HG03469 (cell line): ENCODE measurements at regions not wholly inside any gene's neighbourhood (a gene's known extent, or its start where the extent isn't known, plus 50 kb on each side); places are given as distances from the start of the nearest gene placed in this dataset.
"Not testable (repeated sequence)": the region's sequence is repeated elsewhere in the genome, so short reads cannot be mapped to it uniquely, and the experiment has no call there.

Experiments used
- ATAC-seq: cut with Tn5 transposase; IDR thresholded peaks from one replicate; pipeline ENCODE4 v1.9.1; 2021; ENCODE audit warnings: mild to moderate bottlenecking, moderate library complexity, moderate number of reproducible peaks; ENCODE audit not compliant: unreplicated experiment

DNA sequence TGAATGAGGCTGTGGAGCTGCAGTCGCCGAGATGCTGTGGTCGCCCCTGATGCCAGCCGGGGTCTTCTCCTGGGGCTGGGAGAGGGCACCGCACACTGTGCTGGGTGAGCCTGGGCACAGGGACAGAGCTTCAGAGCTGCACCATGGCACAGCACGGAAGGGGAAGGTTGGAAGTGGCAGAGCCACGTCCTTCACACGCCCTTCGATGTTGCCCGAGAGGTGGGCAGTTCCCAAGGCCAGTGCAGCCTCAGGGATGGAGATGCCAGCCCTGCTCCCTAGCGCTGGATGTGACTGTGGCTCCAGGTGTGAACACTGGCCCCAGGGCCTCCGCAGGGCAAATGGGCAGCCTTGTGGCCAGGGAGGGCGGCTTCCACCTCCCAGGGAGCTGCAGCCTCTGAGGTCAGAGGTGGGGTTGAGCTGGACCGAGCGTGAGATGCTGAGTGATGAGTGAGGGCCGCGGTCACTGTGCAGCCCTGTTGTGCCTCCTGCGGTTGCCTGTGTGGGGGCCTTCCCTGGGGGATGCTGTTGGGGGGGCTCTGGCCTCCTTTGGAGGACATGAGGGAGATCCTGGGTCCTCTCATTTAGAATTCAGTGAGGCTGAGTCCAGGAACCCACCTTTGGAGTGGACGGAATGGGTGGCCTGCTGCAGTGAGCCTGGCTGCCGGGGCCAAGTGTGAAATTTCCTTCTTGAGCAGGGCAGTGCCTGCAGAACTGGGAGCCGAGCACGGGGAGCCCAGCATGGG is 1090.0 kb downstream of the BRD1 start:
- no peak for ATAC-seq

DNA sequence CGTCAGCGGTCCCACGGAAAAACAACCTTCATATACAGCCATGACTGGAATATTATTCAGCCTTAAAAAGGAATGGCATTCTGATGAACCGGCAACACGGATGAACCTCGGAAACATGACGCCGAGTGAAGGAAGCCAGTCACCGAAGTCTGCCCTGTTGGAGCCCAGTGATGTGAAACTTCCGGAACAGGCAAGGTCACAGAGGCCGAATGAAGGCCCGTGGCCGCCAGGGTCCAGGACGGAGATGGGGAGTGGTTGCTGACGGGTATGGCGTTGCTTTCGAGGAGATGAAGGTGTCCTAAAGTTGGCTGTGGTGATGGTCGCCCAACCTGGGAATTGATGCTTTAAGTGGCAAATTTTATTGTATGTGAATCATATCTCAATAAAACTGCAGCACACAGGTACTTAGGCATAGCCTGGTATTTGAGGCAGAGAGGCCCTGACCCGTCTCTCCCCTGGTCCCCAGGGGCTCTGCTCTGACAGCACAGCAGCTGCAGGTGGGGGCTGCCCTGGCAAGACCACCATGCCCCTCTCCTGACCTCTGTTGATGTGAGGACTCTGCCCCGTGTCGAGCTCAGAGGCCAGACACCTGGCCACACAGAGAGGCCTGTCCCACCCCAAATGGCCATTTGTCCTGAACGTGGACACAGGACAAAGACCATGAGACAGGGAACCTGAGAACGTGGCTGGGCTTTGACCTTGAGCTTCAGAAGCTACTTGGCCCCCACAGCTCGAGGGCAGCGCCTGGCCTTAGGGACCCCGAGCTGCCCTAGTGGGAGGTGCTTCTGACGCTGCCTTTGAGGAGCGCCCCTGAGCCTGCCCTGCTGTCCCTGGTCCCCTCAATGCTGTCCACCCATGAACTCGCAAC is 1090.8 kb downstream of the BRD1 start:
- no peak for ATAC-seq

DNA sequence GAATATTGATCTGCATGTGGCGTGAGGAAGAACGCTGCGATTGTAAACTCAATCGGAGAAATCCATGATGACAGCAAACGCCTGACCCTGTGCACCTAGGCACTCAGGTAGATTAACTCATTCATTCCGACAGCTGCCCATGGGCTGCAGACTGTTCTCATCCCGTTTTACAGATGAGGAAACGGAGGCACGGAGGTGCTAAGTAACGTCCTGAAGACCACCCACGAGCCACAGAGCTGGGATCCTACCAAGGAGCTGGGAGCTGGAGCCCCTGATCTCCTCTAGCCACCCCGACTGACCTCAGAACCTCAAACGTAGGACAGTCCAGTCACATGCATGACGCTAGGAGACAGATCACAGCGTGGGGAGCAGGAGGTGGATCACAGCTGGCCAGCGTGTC is 1092.7 kb downstream of the BRD1 start:
- ATAC-seq, result no peak

DNA sequence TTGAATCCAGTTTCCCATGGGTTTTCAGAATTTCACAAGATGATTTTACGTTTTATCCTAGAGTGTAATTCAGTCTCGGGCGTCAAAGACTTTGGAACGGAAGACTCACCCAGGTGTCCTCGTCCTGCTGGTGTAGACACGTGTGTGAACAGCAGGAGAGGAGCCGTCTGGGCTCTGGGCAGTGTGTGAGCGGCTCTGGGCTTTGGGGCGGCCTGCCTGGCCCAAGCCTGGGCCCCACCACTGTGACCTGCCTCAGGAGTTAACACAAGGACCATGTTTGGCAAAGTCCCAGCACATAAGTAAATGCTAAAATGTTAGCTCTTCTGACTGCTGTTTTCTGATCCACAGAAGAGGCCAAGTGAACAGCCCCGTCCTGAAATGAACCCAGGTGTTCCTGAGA is 1093.3 kb downstream of the BRD1 start:
- no peak for ATAC-seq

DNA sequence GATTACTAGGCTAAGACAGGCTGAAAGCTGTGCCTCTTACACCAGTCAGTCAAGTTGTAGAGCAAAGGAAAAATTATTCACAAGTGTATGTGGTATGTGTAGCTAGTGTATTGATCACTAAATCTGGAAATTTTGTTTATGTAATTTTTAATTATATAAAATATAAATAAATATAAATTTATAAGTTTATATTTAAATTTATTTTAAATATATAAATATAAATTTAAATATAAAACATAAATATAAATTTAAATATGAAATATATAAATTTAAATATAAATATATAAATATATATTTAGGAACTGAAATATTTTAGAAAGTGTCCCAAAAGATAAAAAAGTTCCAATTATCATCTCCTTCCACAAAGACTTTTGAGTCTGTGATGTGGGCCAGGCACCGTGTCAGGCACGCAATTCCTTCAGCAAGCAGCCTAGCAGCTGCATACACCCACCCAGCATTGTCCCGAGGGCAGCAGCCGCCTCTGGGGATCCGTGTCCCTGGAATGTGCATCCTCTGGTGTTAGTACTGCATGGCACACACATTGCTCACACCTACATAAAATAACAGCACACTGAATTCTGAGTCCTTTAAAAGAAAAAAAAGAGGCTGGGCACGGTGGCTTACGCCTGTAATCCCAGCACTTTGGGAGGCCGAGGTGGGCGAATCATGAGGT is 1098.0 kb downstream of the BRD1 start:
- no peak for ATAC-seq

DNA sequence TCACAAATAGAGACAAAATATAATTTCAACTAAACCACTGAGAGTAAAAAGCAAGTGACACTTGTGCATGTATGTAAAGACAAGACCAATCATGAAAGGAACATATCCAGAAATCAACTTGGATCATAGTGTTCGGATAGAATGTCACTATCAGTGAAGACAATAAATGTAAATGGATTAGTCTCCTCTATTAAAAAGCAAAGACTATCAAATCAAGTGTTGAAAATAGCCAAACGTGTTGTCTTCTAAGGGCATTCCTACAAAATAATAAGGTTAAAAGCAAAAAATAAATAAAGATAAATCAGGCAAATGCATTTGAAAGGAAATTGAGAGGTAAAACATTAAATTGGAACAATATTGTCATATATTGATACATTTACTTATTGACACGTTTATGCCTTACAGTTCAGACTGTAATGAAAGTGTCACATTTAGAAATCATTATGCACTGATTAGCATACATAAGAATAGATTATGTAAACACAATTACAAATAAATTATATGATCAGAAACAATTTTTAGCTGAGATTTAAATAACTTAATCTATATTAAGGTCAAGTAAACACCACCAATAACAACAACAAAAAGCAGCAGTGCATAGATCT is 1100.1 kb downstream of the BRD1 start:
- ATAC-seq, result no peak

DNA sequence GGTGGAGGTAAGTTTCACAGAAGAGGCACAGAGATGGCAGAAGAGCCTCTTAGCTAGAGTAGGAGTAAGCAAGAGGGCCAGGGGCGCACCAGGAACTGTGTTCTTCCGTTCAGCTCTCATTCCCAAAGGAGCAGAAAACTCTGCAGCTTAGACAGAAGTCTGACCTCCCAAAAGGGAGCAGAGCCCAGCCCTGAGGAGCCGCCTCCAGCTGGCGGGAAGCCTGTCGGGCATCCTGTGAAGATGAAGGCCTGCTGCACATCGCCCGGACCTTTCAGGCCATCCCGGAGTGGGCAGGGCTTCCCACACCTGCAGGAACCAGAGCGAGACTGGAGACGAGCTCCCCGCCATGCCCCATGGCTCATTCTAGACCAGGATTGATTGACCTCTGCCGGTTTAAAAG is 1102.8 kb downstream of the BRD1 start:
- no peak for ATAC-seq

DNA sequence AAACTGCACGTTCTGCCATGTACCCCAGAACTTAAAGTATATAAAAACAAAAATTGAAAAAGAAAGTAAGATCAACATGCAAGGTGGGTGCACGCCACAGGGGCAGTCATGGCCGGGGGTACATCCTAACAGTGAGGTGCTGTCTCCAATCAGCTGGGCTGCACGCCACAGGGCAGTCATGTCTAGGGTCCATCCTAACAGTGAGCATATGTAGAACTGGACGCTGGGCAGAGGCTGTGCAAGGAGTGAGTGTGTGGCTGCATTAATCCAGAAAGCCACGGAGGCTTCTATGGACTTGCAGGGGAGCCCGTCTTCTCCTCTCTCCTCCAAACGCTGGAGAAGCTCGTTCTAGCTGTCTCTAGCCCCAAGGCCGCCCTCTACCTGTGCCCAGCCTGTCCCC is 1105.0 kb downstream of the BRD1 start:
- ATAC-seq, result no peak

DNA sequence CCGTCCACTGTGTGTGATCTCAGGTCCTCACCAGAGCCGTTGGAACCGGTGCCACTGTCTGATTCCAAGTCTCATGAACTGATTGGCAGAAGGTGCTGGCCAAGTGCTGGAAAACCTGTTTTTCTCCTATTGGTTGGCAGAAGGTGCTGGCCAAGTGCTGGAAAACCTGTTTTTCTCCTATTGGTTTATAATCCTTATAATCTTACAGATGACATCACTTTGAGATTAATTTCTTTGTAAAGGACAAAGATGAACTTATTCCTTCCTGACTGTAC is 1106.3 kb downstream of the BRD1 start:
- no peak for ATAC-seq

DNA sequence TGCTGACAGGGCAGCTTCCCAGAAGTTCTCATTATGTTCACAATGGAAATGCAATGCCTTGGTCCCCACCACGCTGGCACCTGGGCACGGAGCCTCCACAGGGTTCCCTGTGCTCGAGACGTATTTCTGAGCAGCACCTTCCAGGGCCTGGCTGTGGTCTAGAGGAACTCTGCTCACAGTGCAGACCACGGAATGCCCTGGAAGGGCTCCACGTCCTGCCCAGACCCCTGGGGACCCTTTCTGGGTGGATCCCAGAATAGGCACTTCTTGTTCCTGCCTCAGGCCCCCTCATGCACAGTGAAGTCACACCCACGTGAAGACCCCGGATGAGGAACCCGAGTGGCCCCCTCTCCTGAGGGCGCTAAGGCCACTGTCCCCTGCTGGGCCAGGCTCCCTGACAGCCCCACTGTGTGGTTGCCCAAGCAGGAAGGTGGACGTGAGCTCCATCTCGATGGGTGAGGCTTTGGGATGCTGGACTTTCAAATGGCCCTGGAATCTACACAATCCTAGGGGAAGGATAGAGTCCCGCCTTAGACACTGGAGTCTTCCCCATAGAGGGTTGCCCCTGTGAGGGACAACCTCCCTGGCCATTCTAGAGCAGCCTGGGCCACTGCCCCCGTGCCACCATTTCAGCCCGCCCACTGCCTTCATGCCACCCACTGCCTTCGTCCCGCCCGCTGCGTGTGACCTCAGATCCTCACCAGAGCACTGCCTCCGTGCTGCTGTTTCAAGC is 1106.8 kb downstream of the BRD1 start:
- ATAC-seq, result no peak

DNA sequence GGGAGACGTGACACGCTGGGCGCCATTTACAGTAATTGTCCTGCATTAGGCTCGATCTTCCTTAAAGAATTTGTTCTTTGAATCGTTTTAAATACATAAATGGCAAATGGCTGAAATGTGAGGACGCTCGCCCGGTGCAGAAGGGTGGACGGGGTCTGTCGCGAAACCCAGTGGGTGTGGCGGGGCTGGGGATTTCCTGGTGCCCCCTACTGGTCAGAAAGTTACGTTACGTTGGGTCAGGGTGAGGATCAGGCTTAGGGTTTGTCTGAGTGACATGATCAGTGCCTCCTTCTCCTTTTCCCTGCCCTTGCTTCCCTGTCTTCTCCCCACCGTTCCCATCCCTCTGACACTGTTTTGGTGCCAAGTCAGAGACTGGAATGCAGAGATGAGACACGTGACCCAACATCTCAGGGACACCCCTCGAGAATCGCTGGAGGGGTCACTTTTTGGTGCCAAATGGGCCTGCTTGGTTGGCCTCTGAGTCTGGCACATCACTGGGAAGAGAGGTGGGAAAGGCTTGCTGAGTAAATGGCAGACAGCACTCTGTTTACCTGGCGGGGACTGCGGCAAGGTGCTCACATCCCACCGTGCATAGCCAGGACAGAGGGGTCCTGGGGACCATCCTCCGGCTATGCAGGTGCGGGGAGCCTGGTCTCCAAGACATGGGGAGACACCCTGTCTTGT is 1107.6 kb downstream of the BRD1 start:
- ATAC-seq, result no peak

DNA sequence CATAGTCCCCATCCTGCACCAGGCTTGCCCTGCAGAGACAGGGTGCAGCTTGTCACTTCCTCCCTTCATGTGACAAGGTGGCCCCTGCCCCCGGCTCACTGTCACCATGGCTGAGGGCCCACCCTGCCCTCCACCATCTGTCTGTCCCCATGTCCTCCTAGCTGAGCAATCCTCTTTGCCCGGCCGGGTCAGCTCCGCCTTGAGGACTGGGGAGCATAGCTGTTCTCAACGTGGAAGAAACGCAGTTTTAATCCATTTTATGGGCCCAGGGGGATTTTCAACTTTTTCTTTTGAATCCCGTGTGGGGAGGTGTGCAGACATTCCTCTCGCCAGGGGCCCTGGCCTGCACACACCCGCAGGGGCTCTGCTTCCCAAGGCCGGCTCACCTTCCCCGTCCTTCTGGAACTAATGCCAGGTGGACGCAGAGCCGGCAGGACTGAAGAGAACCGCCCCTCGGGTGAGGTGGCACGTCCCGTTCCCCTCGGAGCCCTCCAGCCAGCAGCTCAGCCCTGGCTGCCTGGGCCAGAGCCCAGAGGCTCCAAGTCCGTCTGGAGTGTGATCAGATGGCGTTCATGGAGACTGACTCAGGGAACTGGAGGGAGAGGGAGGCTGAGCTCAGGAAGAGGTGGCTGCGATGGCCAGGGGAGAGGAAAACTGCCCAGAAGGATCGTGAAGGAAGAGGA is 1108.7 kb downstream of the BRD1 start:
- ATAC-seq, result no peak

DNA sequence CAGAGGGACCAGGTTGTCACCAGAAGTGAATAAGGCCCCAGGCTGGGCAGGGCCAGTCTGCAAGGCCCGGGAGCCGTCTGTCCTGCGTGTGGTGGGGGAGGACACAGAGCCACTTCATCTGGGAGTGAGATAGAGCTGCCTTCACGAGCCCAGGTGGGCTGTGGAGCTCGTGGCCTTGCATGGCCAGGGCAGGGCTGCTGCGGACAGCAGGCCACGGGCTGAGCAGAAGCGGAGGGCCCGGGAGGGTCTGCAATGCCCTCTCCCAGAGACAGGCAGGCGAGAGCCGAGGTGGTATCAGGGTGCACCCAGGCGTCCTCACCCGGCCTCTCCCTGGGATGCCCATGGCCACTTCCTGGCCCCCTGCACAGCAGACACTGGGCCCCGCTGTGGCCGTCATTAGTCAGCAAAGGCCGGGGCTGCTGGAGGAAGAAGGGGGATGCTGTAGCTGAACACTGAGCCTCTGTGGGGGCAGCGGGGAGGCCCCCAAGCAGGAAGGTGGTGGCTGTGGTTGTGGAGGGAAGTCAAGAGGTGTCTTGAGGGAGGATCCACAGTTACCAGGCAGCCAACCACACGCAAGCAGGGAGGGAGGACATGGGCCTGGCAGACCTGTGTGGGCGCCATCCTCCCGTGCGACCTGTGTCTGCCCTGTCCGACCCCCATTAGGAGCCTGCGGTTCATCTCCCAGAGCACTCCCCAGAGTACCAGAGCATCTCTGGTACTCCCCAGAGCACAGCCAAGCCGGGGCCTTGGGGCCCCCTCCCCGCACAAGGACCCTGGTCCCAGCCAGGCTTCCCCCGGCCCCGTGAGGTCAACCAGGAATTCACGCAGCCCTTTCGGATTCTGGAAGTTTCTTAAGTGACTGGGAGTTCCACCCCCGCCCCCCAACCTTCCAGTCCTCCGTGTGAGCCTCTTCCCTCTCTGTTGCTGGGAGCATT is 1109.5 kb downstream of the BRD1 start:
- no peak for ATAC-seq

DNA sequence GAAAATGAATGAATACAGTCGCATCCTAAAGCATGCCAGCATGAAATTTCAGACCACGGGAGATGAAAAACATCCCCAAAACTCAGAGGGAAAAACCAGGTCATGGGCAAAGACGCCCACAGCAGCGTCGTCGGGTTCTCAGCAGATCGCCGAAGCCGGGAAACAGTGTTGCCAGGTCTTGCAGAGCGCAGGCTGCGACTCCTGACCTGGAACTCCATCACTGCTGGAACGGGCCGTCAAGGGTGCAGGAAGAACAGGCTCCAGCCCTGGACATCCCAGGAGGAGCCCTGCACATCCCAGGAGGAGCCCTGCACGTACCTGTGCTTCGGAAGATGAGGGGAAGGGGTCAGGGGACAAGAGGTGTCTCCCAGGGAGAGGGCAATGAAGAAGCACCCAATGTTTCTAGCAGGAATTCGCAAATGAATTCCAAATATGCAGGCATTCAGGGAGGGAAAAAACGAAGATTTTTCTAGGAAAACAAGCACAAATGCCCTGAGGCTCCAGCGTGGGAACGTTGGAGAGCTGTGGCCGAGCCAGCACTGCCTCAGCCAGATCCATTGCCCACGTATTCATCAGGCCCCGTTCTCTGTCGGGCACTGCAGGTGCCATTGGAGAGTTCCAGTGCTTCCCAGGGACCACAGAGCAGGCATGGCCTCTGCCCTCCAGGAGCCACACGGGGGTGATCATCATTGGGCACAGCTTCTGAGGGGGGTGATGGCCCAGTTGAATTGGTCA is 1110.4 kb downstream of the BRD1 start:
- ATAC-seq, result no peak

DNA sequence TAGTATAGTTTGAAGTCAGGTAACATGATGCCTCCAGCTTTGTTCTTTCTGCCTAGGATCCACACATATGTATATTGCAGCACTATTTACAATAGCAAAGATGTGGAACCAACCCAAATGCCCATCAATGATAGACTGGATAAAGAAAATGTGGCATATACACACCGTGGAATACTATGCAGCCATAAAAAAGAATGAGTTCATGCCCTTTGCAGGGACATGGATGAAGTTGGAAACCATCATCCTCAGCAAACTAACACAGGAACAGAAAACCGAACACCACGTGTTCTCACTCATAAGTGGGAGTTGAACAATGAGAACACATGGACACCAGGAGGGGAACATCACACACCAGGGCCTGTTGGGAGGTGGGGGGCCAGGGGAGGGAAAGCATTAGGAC is 1111.5 kb downstream of the BRD1 start:
- ATAC-seq, result not testable (repeated sequence)

DNA sequence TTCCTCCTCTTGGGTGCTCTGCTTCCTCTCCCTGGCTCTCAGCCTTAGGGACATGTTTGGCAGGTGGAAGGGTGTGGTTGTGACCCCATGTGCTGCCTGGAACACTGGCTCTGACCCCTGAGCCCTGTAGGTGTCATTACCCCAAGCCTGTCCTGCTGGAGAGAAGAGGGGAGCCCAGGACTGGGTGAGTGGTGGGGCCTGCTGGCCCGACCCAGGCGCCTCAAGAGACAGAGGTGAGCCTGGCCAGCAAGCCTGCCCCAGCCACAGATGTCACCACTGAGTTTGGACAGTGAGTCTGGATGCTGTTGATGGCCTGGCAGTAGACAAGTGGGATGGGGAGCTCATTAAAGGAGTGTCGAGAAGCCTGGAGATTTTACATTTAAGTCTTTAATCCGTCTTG is 1112.2 kb downstream of the BRD1 start:
- no peak for ATAC-seq

DNA sequence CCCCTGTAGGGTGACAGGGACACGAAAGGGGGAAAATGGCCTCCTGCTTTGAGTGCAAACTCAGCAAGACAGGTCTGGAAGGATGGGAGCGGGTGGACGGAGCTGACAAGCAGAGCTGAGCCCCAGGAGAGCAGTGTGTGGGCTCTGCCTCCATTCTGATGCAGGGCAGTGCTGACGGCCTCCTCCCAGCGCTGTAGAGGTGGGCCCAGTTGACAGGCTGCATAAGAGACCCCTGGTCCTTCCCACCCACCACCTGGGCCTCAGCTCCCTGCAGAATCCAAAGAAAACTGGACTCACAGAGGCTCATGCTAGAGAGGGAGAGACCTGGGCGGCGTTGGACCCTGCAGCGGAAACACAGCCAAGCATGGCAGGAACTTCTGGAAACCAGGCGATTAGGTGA is 1113.4 kb downstream of the BRD1 start:
- ATAC-seq, result no peak
